Uterus (tissue), 3 donors: ENCODE measurements at regions not wholly inside any gene's neighbourhood (a gene's known extent, or its start where the extent isn't known, plus 50 kb on each side); places are given as distances from the start of the nearest gene placed in this dataset.
"Not testable (repeated sequence)": the region's sequence is repeated elsewhere in the genome, so short reads cannot be mapped to it uniquely, and the experiment has no call there.

Experiments used
- DNase-seq, 2 donors: peaks; one replicate each; pipeline ENCODE4 v3.0.0-alpha.2; 2019 to 2020
- H3K27ac ChIP-seq, 2 donors: fragments of 200-600 bp; sonication (generic); 1 replicate in 1 of 2; 2 replicates in 1 of 2; pipeline ENCODE4 v1.5.1; 2016 to 2018
- H3K27me3 ChIP-seq, 2 donors: fragments of 200-600 bp; sonication (generic); one replicate each; pipeline ENCODE4 v1.5.1; 2018 to 2019; ENCODE audit warnings: control low read depth in 1 of 2
- H3K36me3 ChIP-seq, 2 donors: fragments of 200-600 bp; sonication (generic); one replicate each; pipeline ENCODE4 v1.5.1; 2019; ENCODE audit warnings: control low read depth in 1 of 2
- H3K4me1 ChIP-seq, 2 donors: fragments of 200-600 bp; sonication (generic); one replicate each; pipeline ENCODE4 v1.5.1; 2018 to 2019; ENCODE audit warnings: control low read depth in 1 of 2
- H3K4me3 ChIP-seq, 2 donors: fragments of 200-600 bp; sonication (generic); 1 replicate in 1 of 2; 2 replicates in 1 of 2; pipeline ENCODE4 v1.5.1; 2018 to 2019; ENCODE audit warnings: mild to moderate bottlenecking in 1 of 2
- H3K9me3 ChIP-seq, 2 donors: fragments of 200-600 bp; sonication (generic); one replicate each; pipeline ENCODE4 v1.5.1; 2019; ENCODE audit warnings: control low read depth in 1 of 2
- CTCF ChIP-seq, 4 experiments: fragments of 200-600 bp in 2 of 4; fragments of 450-650 bp in 2 of 4; sonication (generic) in 2 of 4; IDR thresholded peaks; one replicate each; pipeline ENCODE4 v1.5.1; 2016 to 2019; ENCODE audit warnings: antibody characterized with exemption in 4 of 4, mild to moderate bottlenecking in 2 of 4, moderate library complexity in 1 of 4
- POLR2A ChIP-seq, 2 donors: fragments of 450-650 bp; IDR thresholded peaks; one replicate each; pipeline ENCODE4 v1.6.1; 2016; ENCODE audit warnings: antibody characterized with exemption in 2 of 2, mild to moderate bottlenecking in 1 of 2, moderate library complexity in 1 of 2
- intact Hi-C: fragments of 100-400 bp; cut with DNase I; formaldehyde crosslinking; loops from one replicate; pipeline ENCODE4 v1.15.1; 2023; ENCODE audit warnings: low total_unique reads
- donor health status: DM: yes; HTN: yes; CAD: no.

GRCh38 chr7:25738528-25738927 lies 413.5 kb upstream of the NFE2L3 start:
- no peak for DNase-seq
- no peaks in the 10 kb centered on the region for H3K9me3 ChIP-seq
- H3K27me3 ChIP-seq, result no peaks in the 10 kb centered on the region
- intact Hi-C loops, result no loop called here
- no peak overlapping the region for H3K27ac ChIP-seq
- H3K36me3 ChIP-seq, result no peaks in the 10 kb centered on the region
- TF ChIP-seq CTCF (IDR thresholded peaks at IDR 0.05), result no peak
- no peak for TF ChIP-seq POLR2A (IDR thresholded peaks at IDR 0.05)
- H3K4me3 ChIP-seq, result no peak overlapping the region
- no peaks in the 10 kb centered on the region for H3K4me1 ChIP-seq

- H3K27ac ChIP-seq, result no peak overlapping the region
- H3K36me3 ChIP-seq, result no peaks in the 10 kb centered on the region
- DNase-seq, result no peak
- intact Hi-C loops, result no loop called here
- no peak for TF ChIP-seq CTCF (IDR thresholded peaks at IDR 0.05)
- no peak for TF ChIP-seq POLR2A (IDR thresholded peaks at IDR 0.05)
- H3K4me3 ChIP-seq, result no peak overlapping the region
- no peaks in the 10 kb centered on the region for H3K9me3 ChIP-seq
- no peaks in the 10 kb centered on the region for H3K27me3 ChIP-seq
- no peaks in the 10 kb centered on the region for H3K4me1 ChIP-seq
Observed at GRCh38 chr7:25739143-25739542, 412.9 kb upstream of the NFE2L3 start.

GRCh38 chr7:25742316-25742715 lies 409.7 kb upstream of the NFE2L3 start:
- Histone ChIP-seq H3K9me3 (no peaks in the 10 kb centered on the region), H3K27ac (no peak overlapping the region), H3K36me3 (no peaks in the 10 kb centered on the region), H3K27me3 (no peaks in the 10 kb centered on the region), H3K4me1 (no peaks in the 10 kb centered on the region), H3K4me3 (no peak overlapping the region)
- TF ChIP-seq CTCF (IDR thresholded peaks at IDR 0.05), result no peak
- no peak for DNase-seq
- intact Hi-C loops, result no loop called here

GRCh38 chr7:25743670-25744451 lies 408.1 kb upstream of the NFE2L3 start:
- DNase-seq, H3K4me1 ChIP-seq, H3K36me3 ChIP-seq, H3K27ac ChIP-seq, H3K27me3 ChIP-seq, H3K4me3 ChIP-seq, intact Hi-C loops, H3K9me3 ChIP-seq: not testable (repeated sequence)

- Histone ChIP-seq H3K36me3 (no peaks in the 10 kb centered on the region), H3K9me3 (no peaks in the 10 kb centered on the region), H3K27me3 (no peaks in the 10 kb centered on the region), H3K4me1 (peaks cover 6 to 11% of the 10 kb centered on the region in 2 donors), H3K27ac (peak overlapping the region; percentile 82 to 95), H3K4me3 (no peak overlapping the region)
- DNase-seq, result no peak
- TF ChIP-seq POLR2A (IDR thresholded peaks at IDR 0.05) (no peak), CTCF (IDR thresholded peaks at IDR 0.05) (no peak)
- intact Hi-C loops, result no loop called here
Observed at GRCh38 chr7:25750744-25751508, 401.1 kb upstream of the NFE2L3 start.
